ENCODE measurements at regions not wholly inside any gene's neighbourhood (a gene's known extent, or its start where the extent isn't known, plus 50 kb on each side); places are given as distances from the start of the nearest gene placed in this dataset.

DNA sequence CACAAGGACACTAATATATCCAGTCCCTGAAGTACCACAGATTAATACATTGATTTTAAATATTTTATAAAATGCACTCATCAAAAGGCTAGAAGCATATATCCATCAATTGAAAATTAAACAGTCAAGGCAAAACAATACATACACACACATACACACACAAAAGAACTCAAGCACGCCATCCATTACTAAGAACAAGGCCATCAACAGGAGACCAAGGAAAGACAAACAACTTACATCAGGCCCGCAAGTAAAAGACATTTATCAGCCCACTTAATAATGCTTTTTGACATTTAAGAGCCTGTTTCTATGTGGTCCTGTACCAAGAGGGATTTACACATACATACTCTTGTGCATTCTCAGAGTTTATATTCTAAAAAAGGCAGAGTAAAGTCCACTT lies 50.0 kb upstream of the ZNF827 start:
- TF ChIP-seq GFI1B (tag by site-specific recombination; IDR thresholded peaks at IDR 0.05), result no peak
- TF ChIP-seq ZNF521 (tag by site-specific recombination; IDR thresholded peaks at IDR 0.05), result no peak
- TF ChIP-seq, protein P1, sequence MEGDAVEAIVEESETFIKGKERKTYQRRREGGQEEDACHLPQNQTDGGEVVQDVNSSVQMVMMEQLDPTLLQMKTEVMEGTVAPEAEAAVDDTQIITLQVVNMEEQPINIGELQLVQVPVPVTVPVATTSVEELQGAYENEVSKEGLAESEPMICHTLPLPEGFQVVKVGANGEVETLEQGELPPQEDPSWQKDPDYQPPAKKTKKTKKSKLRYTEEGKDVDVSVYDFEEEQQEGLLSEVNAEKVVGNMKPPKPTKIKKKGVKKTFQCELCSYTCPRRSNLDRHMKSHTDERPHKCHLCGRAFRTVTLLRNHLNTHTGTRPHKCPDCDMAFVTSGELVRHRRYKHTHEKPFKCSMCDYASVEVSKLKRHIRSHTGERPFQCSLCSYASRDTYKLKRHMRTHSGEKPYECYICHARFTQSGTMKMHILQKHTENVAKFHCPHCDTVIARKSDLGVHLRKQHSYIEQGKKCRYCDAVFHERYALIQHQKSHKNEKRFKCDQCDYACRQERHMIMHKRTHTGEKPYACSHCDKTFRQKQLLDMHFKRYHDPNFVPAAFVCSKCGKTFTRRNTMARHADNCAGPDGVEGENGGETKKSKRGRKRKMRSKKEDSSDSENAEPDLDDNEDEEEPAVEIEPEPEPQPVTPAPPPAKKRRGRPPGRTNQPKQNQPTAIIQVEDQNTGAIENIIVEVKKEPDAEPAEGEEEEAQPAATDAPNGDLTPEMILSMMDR (tag by site-specific recombination; IDR thresholded peaks at IDR 0.05), result no peak
- no peak for TF ChIP-seq YY1 (tag by site-specific recombination; IDR thresholded peaks at IDR 0.05)
- TF ChIP-seq ZNF670 (tag by site-specific recombination; IDR thresholded peaks at IDR 0.05; ENCODE audit: low read depth), result no peak
- TF ChIP-seq, protein P2, sequence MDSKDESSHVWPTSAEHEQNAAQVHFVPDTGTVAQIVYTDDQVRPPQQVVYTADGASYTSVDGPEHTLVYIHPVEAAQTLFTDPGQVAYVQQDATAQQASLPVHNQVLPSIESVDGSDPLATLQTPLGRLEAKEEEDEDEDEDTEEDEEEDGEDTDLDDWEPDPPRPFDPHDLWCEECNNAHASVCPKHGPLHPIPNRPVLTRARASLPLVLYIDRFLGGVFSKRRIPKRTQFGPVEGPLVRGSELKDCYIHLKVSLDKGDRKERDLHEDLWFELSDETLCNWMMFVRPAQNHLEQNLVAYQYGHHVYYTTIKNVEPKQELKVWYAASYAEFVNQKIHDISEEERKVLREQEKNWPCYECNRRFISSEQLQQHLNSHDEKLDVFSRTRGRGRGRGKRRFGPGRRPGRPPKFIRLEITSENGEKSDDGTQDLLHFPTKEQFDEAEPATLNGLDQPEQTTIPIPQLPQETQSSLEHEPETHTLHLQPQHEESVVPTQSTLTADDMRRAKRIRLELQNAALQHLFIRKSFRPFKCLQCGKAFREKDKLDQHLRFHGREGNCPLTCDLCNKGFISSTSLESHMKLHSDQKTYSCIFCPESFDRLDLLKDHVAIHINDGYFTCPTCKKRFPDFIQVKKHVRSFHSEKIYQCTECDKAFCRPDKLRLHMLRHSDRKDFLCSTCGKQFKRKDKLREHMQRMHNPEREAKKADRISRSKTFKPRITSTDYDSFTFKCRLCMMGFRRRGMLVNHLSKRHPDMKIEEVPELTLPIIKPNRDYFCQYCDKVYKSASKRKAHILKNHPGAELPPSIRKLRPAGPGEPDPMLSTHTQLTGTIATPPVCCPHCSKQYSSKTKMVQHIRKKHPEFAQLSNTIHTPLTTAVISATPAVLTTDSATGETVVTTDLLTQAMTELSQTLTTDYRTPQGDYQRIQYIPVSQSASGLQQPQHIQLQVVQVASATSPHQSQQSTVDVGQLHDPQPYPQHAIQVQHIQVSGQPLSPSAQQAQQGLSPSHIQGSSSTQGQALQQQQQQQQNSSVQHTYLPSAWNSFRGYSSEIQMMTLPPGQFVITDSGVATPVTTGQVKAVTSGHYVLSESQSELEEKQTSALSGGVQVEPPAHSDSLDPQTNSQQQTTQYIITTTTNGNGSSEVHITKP (tag by site-specific recombination; IDR thresholded peaks at IDR 0.05), result no peak
- TF ChIP-seq, protein P3, sequence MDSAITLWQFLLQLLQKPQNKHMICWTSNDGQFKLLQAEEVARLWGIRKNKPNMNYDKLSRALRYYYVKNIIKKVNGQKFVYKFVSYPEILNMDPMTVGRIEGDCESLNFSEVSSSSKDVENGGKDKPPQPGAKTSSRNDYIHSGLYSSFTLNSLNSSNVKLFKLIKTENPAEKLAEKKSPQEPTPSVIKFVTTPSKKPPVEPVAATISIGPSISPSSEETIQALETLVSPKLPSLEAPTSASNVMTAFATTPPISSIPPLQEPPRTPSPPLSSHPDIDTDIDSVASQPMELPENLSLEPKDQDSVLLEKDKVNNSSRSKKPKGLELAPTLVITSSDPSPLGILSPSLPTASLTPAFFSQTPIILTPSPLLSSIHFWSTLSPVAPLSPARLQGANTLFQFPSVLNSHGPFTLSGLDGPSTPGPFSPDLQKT (IDR thresholded peaks at IDR 0.05; ENCODE audit: borderline replicate concordance, low read depth, low read length), result no peak
- no peak for TF ChIP-seq ZNF624 (tag by site-specific recombination; IDR thresholded peaks at IDR 0.05)

All from HEK293 (cell line).